Adipocyte (in vitro differentiated cells): ENCODE measurements at regions not wholly inside any gene's neighbourhood (a gene's known extent, or its start where the extent isn't known, plus 50 kb on each side); places are given as distances from the start of the nearest gene placed in this dataset.
"Not testable (repeated sequence)": the region's sequence is repeated elsewhere in the genome, so short reads cannot be mapped to it uniquely, and the experiment has no call there.

ENCODE experiments used
- DNase-seq: peaks from one replicate; pipeline ENCODE4 v3.0.0-alpha.2; 2015; ENCODE audit warnings: low read depth
- H3K27me3 ChIP-seq: replicated peaks from 2 replicates; pipeline ENCODE4 v1.7.0; 2013; ENCODE audit warnings: mild to moderate bottlenecking, low read length, moderate library complexity; ENCODE audit not compliant: control insufficient read depth, insufficient read depth
- H3K36me3 ChIP-seq: 2 replicates; pipeline ENCODE4 v1.7.0; 2013; ENCODE audit warnings: low read length, mild to moderate bottlenecking, moderate library complexity; ENCODE audit not compliant: control insufficient read depth, insufficient read depth, severe bottlenecking
- H3K4me1 ChIP-seq: 2 replicates; pipeline ENCODE4 v1.7.0; 2013; ENCODE audit warnings: mild to moderate bottlenecking, low read length, moderate library complexity; ENCODE audit not compliant: control insufficient read depth, insufficient read depth
- H3K4me3 ChIP-seq: 2 replicates; pipeline ENCODE4 v1.7.0; 2013; ENCODE audit warnings: mild to moderate bottlenecking, low read length, moderate library complexity
- H3K9ac ChIP-seq: 2 replicates; pipeline ENCODE4 v1.7.0; 2013; ENCODE audit warnings: mild to moderate bottlenecking, low read length, moderate library complexity
- H3K9me3 ChIP-seq: 2 replicates; pipeline ENCODE4 v1.7.0; 2013; ENCODE audit warnings: mild to moderate bottlenecking, low read length, moderate library complexity; ENCODE audit not compliant: control insufficient read depth

- no peaks in the 10 kb centered on the region for H3K4me1 ChIP-seq
- no peak overlapping the region for H3K9ac ChIP-seq
- H3K27me3 ChIP-seq, result no peaks in the 10 kb centered on the region
- H3K4me3 ChIP-seq, result no peak overlapping the region
- H3K9me3 ChIP-seq, result no peaks in the 10 kb centered on the region
- H3K36me3 ChIP-seq, result no peaks in the 10 kb centered on the region
- no peak for DNase-seq
These were observed 824.2 kb downstream of the PLCL1 start for GRCh38 chr2:198628596-198628995.

- H3K9ac ChIP-seq, result no peak overlapping the region
- H3K27me3 ChIP-seq, result no peaks in the 10 kb centered on the region
- no peak for DNase-seq
- no peaks in the 10 kb centered on the region for H3K36me3 ChIP-seq
- H3K4me1 ChIP-seq, result no peaks in the 10 kb centered on the region
- H3K4me3 ChIP-seq, result no peak overlapping the region
- H3K9me3 ChIP-seq, result no peaks in the 10 kb centered on the region
These were observed 818.8 kb downstream of the PLCL1 start for GRCh38 chr2:198622986-198623730.

GRCh38 chr2:198615972-198616371, 811.6 kb downstream of the PLCL1 start:
- Histone ChIP-seq H3K9me3 (no peaks in the 10 kb centered on the region), H3K9ac (peak overlapping the region; percentile 75)
- DNase-seq, result peak; percentile 38

GRCh38 chr2:198611201-198611600, 806.8 kb downstream of the PLCL1 start:
- H3K9ac ChIP-seq, result no peak overlapping the region
- DNase-seq, result no peak
- no peaks in the 10 kb centered on the region for H3K9me3 ChIP-seq
- no peaks in the 10 kb centered on the region for H3K27me3 ChIP-seq
- H3K36me3 ChIP-seq, result no peaks in the 10 kb centered on the region
- H3K4me3 ChIP-seq, result no peak overlapping the region
- H3K4me1 ChIP-seq, result peaks cover 2% of the 10 kb centered on the region

More at GRCh38 chr2:198615972-198616371, 811.6 kb downstream of the PLCL1 start:
- Histone ChIP-seq H3K4me3 (peak overlapping the region; percentile 74), H3K4me1 (peaks cover 6% of the 10 kb centered on the region), H3K27me3 (no peaks in the 10 kb centered on the region), H3K36me3 (no peaks in the 10 kb centered on the region)

- H3K9me3 ChIP-seq, result no peaks in the 10 kb centered on the region
- no peak overlapping the region for H3K4me3 ChIP-seq
- no peaks in the 10 kb centered on the region for H3K4me1 ChIP-seq
- no peaks in the 10 kb centered on the region for H3K27me3 ChIP-seq
- H3K9ac ChIP-seq, result no peak overlapping the region
- H3K36me3 ChIP-seq, result no peaks in the 10 kb centered on the region
- no peak for DNase-seq
These were observed 800.2 kb downstream of the PLCL1 start for GRCh38 chr2:198604599-198604998.

- not testable (repeated sequence) for H3K27me3 ChIP-seq, H3K4me3 ChIP-seq
These were observed 798.6 kb downstream of the PLCL1 start for GRCh38 chr2:198602986-198603385.

GRCh38 chr2:198597648-198598047, 793.3 kb downstream of the PLCL1 start:
- H3K9me3 ChIP-seq, result no peaks in the 10 kb centered on the region
- no peak for DNase-seq
- H3K9ac ChIP-seq, result no peak overlapping the region
- no peaks in the 10 kb centered on the region for H3K4me1 ChIP-seq
- H3K27me3 ChIP-seq, result no peaks in the 10 kb centered on the region
- H3K36me3 ChIP-seq, result no peaks in the 10 kb centered on the region
- H3K4me3 ChIP-seq, result no peak overlapping the region

More at GRCh38 chr2:198602986-198603385, 798.6 kb downstream of the PLCL1 start:
- H3K4me1 ChIP-seq, H3K36me3 ChIP-seq, DNase-seq, H3K9ac ChIP-seq, H3K9me3 ChIP-seq: not testable (repeated sequence)

GRCh38 chr2:198596985-198597384, 792.6 kb downstream of the PLCL1 start:
- no peaks in the 10 kb centered on the region for H3K9me3 ChIP-seq

GRCh38 chr2:198595721-198596120, 791.3 kb downstream of the PLCL1 start:
- Histone ChIP-seq H3K27me3 (no peaks in the 10 kb centered on the region), H3K9me3 (no peaks in the 10 kb centered on the region), H3K4me3 (no peak overlapping the region), H3K36me3 (no peaks in the 10 kb centered on the region), H3K9ac (no peak overlapping the region), H3K4me1 (no peaks in the 10 kb centered on the region)
- DNase-seq, result no peak

More at GRCh38 chr2:198596985-198597384, 792.6 kb downstream of the PLCL1 start:
- no peak overlapping the region for H3K4me3 ChIP-seq
- no peaks in the 10 kb centered on the region for H3K4me1 ChIP-seq
- H3K27me3 ChIP-seq, result no peaks in the 10 kb centered on the region
- DNase-seq, result no peak
- no peaks in the 10 kb centered on the region for H3K36me3 ChIP-seq
- no peak overlapping the region for H3K9ac ChIP-seq

GRCh38 chr2:198591586-198591985, 787.2 kb downstream of the PLCL1 start:
- no peaks in the 10 kb centered on the region for H3K36me3 ChIP-seq
- no peaks in the 10 kb centered on the region for H3K4me1 ChIP-seq
- no peak overlapping the region for H3K9ac ChIP-seq
- DNase-seq, result no peak
- no peak overlapping the region for H3K4me3 ChIP-seq
- H3K9me3 ChIP-seq, result no peaks in the 10 kb centered on the region
- no peaks in the 10 kb centered on the region for H3K27me3 ChIP-seq

GRCh38 chr2:198587741-198588140, 783.3 kb downstream of the PLCL1 start:
- no peaks in the 10 kb centered on the region for H3K27me3 ChIP-seq
- H3K4me3 ChIP-seq, result no peak overlapping the region
- H3K9ac ChIP-seq, result no peak overlapping the region
- H3K36me3 ChIP-seq, result no peaks in the 10 kb centered on the region
- no peaks in the 10 kb centered on the region for H3K4me1 ChIP-seq
- no peak for DNase-seq
- no peaks in the 10 kb centered on the region for H3K9me3 ChIP-seq

GRCh38 chr2:198587240-198587639, 782.8 kb downstream of the PLCL1 start:
- Histone ChIP-seq H3K9me3 (no peaks in the 10 kb centered on the region), H3K27me3 (no peaks in the 10 kb centered on the region), H3K4me1 (no peaks in the 10 kb centered on the region), H3K36me3 (no peaks in the 10 kb centered on the region), H3K4me3 (no peak overlapping the region), H3K9ac (no peak overlapping the region)
- DNase-seq, result no peak
